Ovary (tissue), 3 donors: ENCODE measurements at regions not wholly inside any gene's neighbourhood (a gene's known extent, or its start where the extent isn't known, plus 50 kb on each side); places are given as distances from the start of the nearest gene placed in this dataset.

Experiments
- CTCF ChIP-seq, 3 donors: fragments of 450-650 bp in 2 of 3; fragments of 200-600 bp in 1 of 3; IDR thresholded peaks; one replicate each; pipeline versions ENCODE4 v1.5.1 to v1.8.0; 2016 to 2022; ENCODE audit warnings: antibody characterized with exemption in 3 of 3, mild to moderate bottlenecking in 1 of 3
- EP300 ChIP-seq: sonication (generic); formaldehyde crosslinking; IDR thresholded peaks from one replicate; pipeline ENCODE4 v1.6.1; 2017; ENCODE audit warnings: antibody characterized with exemption
- POLR2A ChIP-seq: fragments of 450-650 bp; IDR thresholded peaks from one replicate; pipeline ENCODE4 v1.6.1; 2017; ENCODE audit warnings: antibody characterized with exemption, mild to moderate bottlenecking, moderate library complexity
- donor health status: DM: no; HTN: no; CAD: no.

GRCh38 chr4:59068722-59069418, 1958.7 kb upstream of the IGFBP7 start:
- TF ChIP-seq CTCF (IDR thresholded peaks at IDR 0.05), result no peak
- no peak for TF ChIP-seq POLR2A
- TF ChIP-seq EP300, result no peak
